ENCODE measurements at regions not wholly inside any gene's neighbourhood (a gene's known extent, or its start where the extent isn't known, plus 50 kb on each side); places are given as distances from the start of the nearest gene placed in this dataset.

GRCh38 chr3:159848348-159849118, 140.1 kb upstream of the IL12A start:
- Histone ChIP-seq H3K36me3 (no peaks in the 10 kb centered on the region), H3K4me1 (peaks cover 0 to 88% (median 87%) of the 10 kb centered on the region in 4 donors), H3K27ac (peak overlapping the region in 3 of 4 donors; percentile 23 to 95 (median 90)), H3K4me3 (no peak overlapping the region), H3K9me3 (no peaks in the 10 kb centered on the region), H3K27me3 (no peaks in the 10 kb centered on the region)
- TF ChIP-seq POLR2A (IDR thresholded peaks at IDR 0.05) (no peak), CTCF (IDR thresholded peaks at IDR 0.05) (no peak), POLR2AphosphoS5 (IDR thresholded peaks at IDR 0.05) (no peak), EP300 (IDR thresholded peaks at IDR 0.05) (no peak)
- WGBS, 2 donors = 74 to 82% methylated on average over 3 of the region's 3 CpGs
- no peak for DNase-seq
- intact Hi-C loops (cut with DNase I) = no loop called here

GRCh38 chr3:159850481-159850880, 138.2 kb upstream of the IL12A start:
- H3K36me3 ChIP-seq = no peaks in the 10 kb centered on the region

GRCh38 chr3:159852266-159852665, 136.4 kb upstream of the IL12A start:
- Histone ChIP-seq H3K36me3 (no peaks in the 10 kb centered on the region), H3K27me3 (no peaks in the 10 kb centered on the region), H3K4me3 (peak overlapping the region in 3 of 4 donors; percentile 30 to 39 (median 38)), H3K4me1 (peaks cover 0 to 93% (median 90%) of the 10 kb centered on the region in 4 donors), H3K27ac (peak overlapping the region; percentile 87 to 95 (median 89)), H3K9me3 (no peaks in the 10 kb centered on the region)
- TF ChIP-seq CTCF (IDR thresholded peaks at IDR 0.05) = no peak
- no peak for TF ChIP-seq POLR2AphosphoS5 (IDR thresholded peaks at IDR 0.05)
- TF ChIP-seq EP300 (IDR thresholded peaks at IDR 0.05) = no peak
- intact Hi-C loops (cut with DNase I) = no loop called here
- 41 to 67% methylated on average over 2 of the region's 2 CpGs for WGBS, 2 donors
- no peak for DNase-seq

More at GRCh38 chr3:159850481-159850880, 138.2 kb upstream of the IL12A start:
- H3K4me3 ChIP-seq = no peak overlapping the region
- H3K9me3 ChIP-seq = no peaks in the 10 kb centered on the region
- H3K4me1 ChIP-seq = peaks cover 0 to 88% (median 86%) of the 10 kb centered on the region in 4 donors
- 43 to 78% methylated on average over 4 of the region's 4 CpGs for WGBS, 2 donors
- DNase-seq = no peak
- TF ChIP-seq POLR2AphosphoS5 (IDR thresholded peaks at IDR 0.05) (no peak), CTCF (IDR thresholded peaks at IDR 0.05) (no peak), POLR2A (IDR thresholded peaks at IDR 0.05) (no peak), EP300 (IDR thresholded peaks at IDR 0.05) (no peak)
- no peaks in the 10 kb centered on the region for H3K27me3 ChIP-seq
- peak overlapping the region; percentile 87 to 95 (median 89) for H3K27ac ChIP-seq
- intact Hi-C loops (cut with DNase I) = no loop called here

GRCh38 chr3:159852821-159853505, 135.7 kb upstream of the IL12A start:
- peaks cover 0 to 97% (median 91%) of the 10 kb centered on the region in 4 donors for H3K4me1 ChIP-seq
- H3K27me3 ChIP-seq = no peaks in the 10 kb centered on the region
- H3K27ac ChIP-seq = peak overlapping the region; percentile 87 to 95 (median 89)
- peak; percentile 80 for DNase-seq
- WGBS, 2 donors = 31 to 56% methylated on average over 11 of the region's 11 CpGs
- no peaks in the 10 kb centered on the region for H3K9me3 ChIP-seq
- TF ChIP-seq POLR2A (IDR thresholded peaks at IDR 0.05) = peak in 1 of 2 donors; percentile 23
- no peak for TF ChIP-seq EP300 (IDR thresholded peaks at IDR 0.05)
- TF ChIP-seq CTCF (IDR thresholded peaks at IDR 0.05) = no peak
- peak; percentile 44 to 63 (median 52) for TF ChIP-seq POLR2AphosphoS5 (IDR thresholded peaks at IDR 0.05)
- no peaks in the 10 kb centered on the region for H3K36me3 ChIP-seq
- intact Hi-C loops (cut with DNase I) = no loop called here
- peak overlapping the region; percentile 6 to 39 (median 34) for H3K4me3 ChIP-seq
